ENCODE measurements at regions not wholly inside any gene's neighbourhood (a gene's known extent, or its start where the extent isn't known, plus 50 kb on each side); places are given as distances from the start of the nearest gene placed in this dataset.
A peak's percentile ranks its signal among the peaks of the same experiment; 100 is the strongest.
"Not testable (repeated sequence)": the region's sequence is repeated elsewhere in the genome, so short reads cannot be mapped to it uniquely, and the experiment has no call there.

- peaks cover 50% of the 10 kb centered on the region for H3K4me1 ChIP-seq (ENCODE audit: control insufficient read depth, insufficient read depth, low read length)
- no peaks in the 10 kb centered on the region for H3K9me3 ChIP-seq (ENCODE audit: control insufficient read depth, insufficient read depth, low read depth, low read length)
- no peaks in the 10 kb centered on the region; the same call in 1 of the 2 replicates for H3K27me3 ChIP-seq (ENCODE audit: control insufficient read depth, insufficient read depth, low read length)
- H3K4me3 ChIP-seq (ENCODE audit: low read depth, low read length): peak overlapping the region; percentile 12; the same call in 1 of the 2 replicates
- peak overlapping the region; percentile 71 for H3K9ac ChIP-seq (ENCODE audit: low read length)
- no peaks in the 10 kb centered on the region for H3K36me3 ChIP-seq (ENCODE audit: control insufficient read depth, insufficient read depth, low read length)
- peak overlapping the region; percentile 89 for H3K27ac ChIP-seq (ENCODE audit: low read depth, low read length)
Observed at GRCh38 chr3:65146179-65146578, 458.4 kb upstream of the ADAMTS9 start.

GRCh38 chr3:65145680-65146079 is 457.9 kb upstream of the ADAMTS9 start:
- peak overlapping the region; percentile 71 for H3K9ac ChIP-seq (ENCODE audit: low read length)

GRCh38 chr3:65144791-65145351 is 457.1 kb upstream of the ADAMTS9 start:
- Histone ChIP-seq H3K9ac (ENCODE audit: low read length) (no peak overlapping the region), H3K27me3 (ENCODE audit: control insufficient read depth, insufficient read depth, low read length) (no peaks in the 10 kb centered on the region), H3K9me3 (ENCODE audit: control insufficient read depth, insufficient read depth, low read depth, low read length) (no peaks in the 10 kb centered on the region), H3K36me3 (ENCODE audit: control insufficient read depth, insufficient read depth, low read length) (no peaks in the 10 kb centered on the region), H3K4me3 (ENCODE audit: low read depth, low read length) (no peak overlapping the region), H3K4me1 (ENCODE audit: control insufficient read depth, insufficient read depth, low read length) (peaks cover 50% of the 10 kb centered on the region), H3K27ac (ENCODE audit: low read depth, low read length) (peak overlapping the region; percentile 89; the same call in 1 of the 2 replicates)

More at GRCh38 chr3:65145680-65146079, 457.9 kb upstream of the ADAMTS9 start:
- Histone ChIP-seq H3K27ac (ENCODE audit: low read depth, low read length) (peak overlapping the region; percentile 89), H3K36me3 (ENCODE audit: control insufficient read depth, insufficient read depth, low read length) (no peaks in the 10 kb centered on the region), H3K9me3 (ENCODE audit: control insufficient read depth, insufficient read depth, low read depth, low read length) (no peaks in the 10 kb centered on the region), H3K4me3 (ENCODE audit: low read depth, low read length) (no peak overlapping the region), H3K27me3 (ENCODE audit: control insufficient read depth, insufficient read depth, low read length) (no peaks in the 10 kb centered on the region; the same call in 1 of the 2 replicates), H3K4me1 (ENCODE audit: control insufficient read depth, insufficient read depth, low read length) (peaks cover 50% of the 10 kb centered on the region)

GRCh38 chr3:65142456-65142855 is 454.7 kb upstream of the ADAMTS9 start:
- Histone ChIP-seq H3K4me1 (ENCODE audit: control insufficient read depth, insufficient read depth, low read length) (peaks cover 48% of the 10 kb centered on the region), H3K36me3 (ENCODE audit: control insufficient read depth, insufficient read depth, low read length) (no peaks in the 10 kb centered on the region)

GRCh38 chr3:65138556-65138955 is 450.8 kb upstream of the ADAMTS9 start:
- H3K9me3 ChIP-seq (ENCODE audit: control insufficient read depth, insufficient read depth, low read depth, low read length): no peaks in the 10 kb centered on the region
- no peaks in the 10 kb centered on the region for H3K27me3 ChIP-seq (ENCODE audit: control insufficient read depth, insufficient read depth, low read length)
- H3K9ac ChIP-seq (ENCODE audit: low read length): no peak overlapping the region
- H3K4me3 ChIP-seq (ENCODE audit: low read depth, low read length): no peak overlapping the region
- H3K27ac ChIP-seq (ENCODE audit: low read depth, low read length): no peak overlapping the region
- H3K4me1 ChIP-seq (ENCODE audit: control insufficient read depth, insufficient read depth, low read length): peaks cover 17% of the 10 kb centered on the region
- H3K36me3 ChIP-seq (ENCODE audit: control insufficient read depth, insufficient read depth, low read length): no peaks in the 10 kb centered on the region

More at GRCh38 chr3:65142456-65142855, 454.7 kb upstream of the ADAMTS9 start:
- no peaks in the 10 kb centered on the region for H3K27me3 ChIP-seq (ENCODE audit: control insufficient read depth, insufficient read depth, low read length)
- peak overlapping the region; percentile 28 for H3K9ac ChIP-seq (ENCODE audit: low read length)
- H3K4me3 ChIP-seq (ENCODE audit: low read depth, low read length): no peak overlapping the region
- H3K9me3 ChIP-seq (ENCODE audit: control insufficient read depth, insufficient read depth, low read depth, low read length): no peaks in the 10 kb centered on the region
- peak overlapping the region; percentile 63; the same call in 1 of the 2 replicates for H3K27ac ChIP-seq (ENCODE audit: low read depth, low read length)

GRCh38 chr3:65133752-65134151 is 446.0 kb upstream of the ADAMTS9 start:
- H3K27ac ChIP-seq (ENCODE audit: low read depth, low read length); H3K4me3 ChIP-seq (ENCODE audit: low read depth, low read length); H3K9me3 ChIP-seq (ENCODE audit: control insufficient read depth, insufficient read depth, low read depth, low read length); H3K27me3 ChIP-seq (ENCODE audit: control insufficient read depth, insufficient read depth, low read length); H3K9ac ChIP-seq (ENCODE audit: low read length); H3K36me3 ChIP-seq (ENCODE audit: control insufficient read depth, insufficient read depth, low read length); H3K4me1 ChIP-seq (ENCODE audit: control insufficient read depth, insufficient read depth, low read length): not testable (repeated sequence)

- H3K27me3 ChIP-seq (ENCODE audit: control insufficient read depth, insufficient read depth, low read length): no peaks in the 10 kb centered on the region
- no peak overlapping the region for H3K27ac ChIP-seq (ENCODE audit: low read depth, low read length)
- no peak overlapping the region for H3K4me3 ChIP-seq (ENCODE audit: low read depth, low read length)
- H3K9ac ChIP-seq (ENCODE audit: low read length): no peak overlapping the region
- H3K4me1 ChIP-seq (ENCODE audit: control insufficient read depth, insufficient read depth, low read length): no peaks in the 10 kb centered on the region
- H3K9me3 ChIP-seq (ENCODE audit: control insufficient read depth, insufficient read depth, low read depth, low read length): no peaks in the 10 kb centered on the region
- no peaks in the 10 kb centered on the region for H3K36me3 ChIP-seq (ENCODE audit: control insufficient read depth, insufficient read depth, low read length)
Observed at GRCh38 chr3:65130782-65131181, 443.0 kb upstream of the ADAMTS9 start.

- H3K27me3 ChIP-seq (ENCODE audit: control insufficient read depth, insufficient read depth, low read length): no peaks in the 10 kb centered on the region
- H3K9ac ChIP-seq (ENCODE audit: low read length): no peak overlapping the region
- no peaks in the 10 kb centered on the region for H3K9me3 ChIP-seq (ENCODE audit: control insufficient read depth, insufficient read depth, low read depth, low read length)
- no peaks in the 10 kb centered on the region for H3K36me3 ChIP-seq (ENCODE audit: control insufficient read depth, insufficient read depth, low read length)
- no peak overlapping the region for H3K27ac ChIP-seq (ENCODE audit: low read depth, low read length)
- no peaks in the 10 kb centered on the region for H3K4me1 ChIP-seq (ENCODE audit: control insufficient read depth, insufficient read depth, low read length)
- H3K4me3 ChIP-seq (ENCODE audit: low read depth, low read length): no peak overlapping the region
Observed at GRCh38 chr3:65128346-65128745, 440.5 kb upstream of the ADAMTS9 start.

GRCh38 chr3:65126527-65127410 is 439.0 kb upstream of the ADAMTS9 start:
- Histone ChIP-seq H3K27me3 (ENCODE audit: control insufficient read depth, insufficient read depth, low read length) (no peaks in the 10 kb centered on the region), H3K9me3 (ENCODE audit: control insufficient read depth, insufficient read depth, low read depth, low read length) (no peaks in the 10 kb centered on the region), H3K36me3 (ENCODE audit: control insufficient read depth, insufficient read depth, low read length) (no peaks in the 10 kb centered on the region), H3K9ac (ENCODE audit: low read length) (no peak overlapping the region), H3K27ac (ENCODE audit: low read depth, low read length) (no peak overlapping the region), H3K4me3 (ENCODE audit: low read depth, low read length) (no peak overlapping the region), H3K4me1 (ENCODE audit: control insufficient read depth, insufficient read depth, low read length) (no peaks in the 10 kb centered on the region)

GRCh38 chr3:65120156-65120555 is 432.4 kb upstream of the ADAMTS9 start:
- not testable (repeated sequence) for H3K36me3 ChIP-seq (ENCODE audit: control insufficient read depth, insufficient read depth, low read length); H3K9ac ChIP-seq (ENCODE audit: low read length); H3K27ac ChIP-seq (ENCODE audit: low read depth, low read length); H3K4me1 ChIP-seq (ENCODE audit: control insufficient read depth, insufficient read depth, low read length); H3K27me3 ChIP-seq (ENCODE audit: control insufficient read depth, insufficient read depth, low read length); H3K4me3 ChIP-seq (ENCODE audit: low read depth, low read length)
- peaks cover 22% of the 10 kb centered on the region for H3K9me3 ChIP-seq (ENCODE audit: control insufficient read depth, insufficient read depth, low read depth, low read length)

- Histone ChIP-seq H3K4me1 (ENCODE audit: control insufficient read depth, insufficient read depth, low read length) (no peaks in the 10 kb centered on the region), H3K27me3 (ENCODE audit: control insufficient read depth, insufficient read depth, low read length) (no peaks in the 10 kb centered on the region), H3K9me3 (ENCODE audit: control insufficient read depth, insufficient read depth, low read depth, low read length) (peaks cover 22% of the 10 kb centered on the region), H3K9ac (ENCODE audit: low read length) (no peak overlapping the region), H3K27ac (ENCODE audit: low read depth, low read length) (no peak overlapping the region), H3K4me3 (ENCODE audit: low read depth, low read length) (no peak overlapping the region), H3K36me3 (ENCODE audit: control insufficient read depth, insufficient read depth, low read length) (no peaks in the 10 kb centered on the region)
Observed at GRCh38 chr3:65118912-65119499, 431.2 kb upstream of the ADAMTS9 start.
